Retina (tissue), 1 donor: ENCODE measurements at regions not wholly inside any gene's neighbourhood (a gene's known extent, or its start where the extent isn't known, plus 50 kb on each side); places are given as distances from the start of the nearest gene placed in this dataset.
"Not testable (repeated sequence)": the region's sequence is repeated elsewhere in the genome, so short reads cannot be mapped to it uniquely, and the experiment has no call there.

Source experiments
- DNase-seq: peaks from one replicate; pipeline ENCODE4 v3.0.0-alpha.2; 2016

GRCh38 chr14:103186909-103187586 is 63.8 kb downstream of the TNFAIP2 start:
- DNase-seq, result peak; percentile 45

GRCh38 chr14:103187911-103188310 is 64.7 kb downstream of the TNFAIP2 start:
- DNase-seq, result no peak

GRCh38 chr14:103188810-103189480 is 65.7 kb downstream of the TNFAIP2 start:
- DNase-seq, result no peak

- no peak for DNase-seq
Observed at GRCh38 chr14:103189481-103190470, 66.5 kb downstream of the TNFAIP2 start.

GRCh38 chr14:103190741-103191140 is 67.5 kb downstream of the TNFAIP2 start:
- no peak for DNase-seq

- no peak for DNase-seq
Observed at GRCh38 chr14:103191844-103192243, 68.6 kb downstream of the TNFAIP2 start.

GRCh38 chr14:103192246-103192840 is 69.1 kb downstream of the TNFAIP2 start:
- DNase-seq, result no peak

- not testable (repeated sequence) for DNase-seq
Observed at GRCh38 chr14:103192861-103193260, 69.6 kb downstream of the TNFAIP2 start.

- not testable (repeated sequence) for DNase-seq
Observed at GRCh38 chr14:103193491-103193890, 70.2 kb downstream of the TNFAIP2 start.

- no peak for DNase-seq
Observed at GRCh38 chr14:103194256-103195045, 71.2 kb downstream of the TNFAIP2 start.

GRCh38 chr14:103195828-103196615 is 72.8 kb downstream of the TNFAIP2 start:
- no peak for DNase-seq

GRCh38 chr14:103196716-103197115 is 73.5 kb downstream of the TNFAIP2 start:
- DNase-seq, result no peak

- no peak for DNase-seq
Observed at GRCh38 chr14:103198131-103199105, 75.2 kb downstream of the TNFAIP2 start.

- DNase-seq, result no peak
Observed at GRCh38 chr14:103199124-103199523, 75.9 kb downstream of the TNFAIP2 start.

- DNase-seq, result no peak
Observed at GRCh38 chr14:103201801-103202200, 78.5 kb downstream of the TNFAIP2 start.

- no peak for DNase-seq
Observed at GRCh38 chr14:103204852-103205540, 81.7 kb downstream of the TNFAIP2 start.

- DNase-seq, result no peak
Observed at GRCh38 chr14:103205541-103205906, 82.3 kb downstream of the TNFAIP2 start.

GRCh38 chr14:103206023-103206481 is 82.8 kb downstream of the TNFAIP2 start:
- DNase-seq, result no peak

GRCh38 chr14:103206836-103207387 is 83.7 kb downstream of the TNFAIP2 start:
- DNase-seq, result no peak
